GM19397 (cell line): ENCODE measurements at regions not wholly inside any gene's neighbourhood (a gene's known extent, or its start where the extent isn't known, plus 50 kb on each side); places are given as distances from the start of the nearest gene placed in this dataset.

Experiments used
- ATAC-seq: cut with Tn5 transposase; IDR thresholded peaks from one replicate; pipeline ENCODE4 v1.9.1; 2021; ENCODE audit warnings: mild to moderate bottlenecking, moderate library complexity; ENCODE audit not compliant: unreplicated experiment

GRCh38 chr6:163630572-163630971 lies 216.1 kb downstream of the QKI start:
- ATAC-seq: no peak

GRCh38 chr6:163630096-163630495 lies 215.6 kb downstream of the QKI start:
- no peak for ATAC-seq
